Stimulated activated naive B cell treated with anti-CD40 and anti-IgM and Interleukin-4, amounts not matched to agents 10 μg/mL and 1 μg/mL and 100 μg/mL, for 72 hours (primary cell): ENCODE measurements at regions not wholly inside any gene's neighbourhood (a gene's known extent, or its start where the extent isn't known, plus 50 kb on each side); places are given as distances from the start of the nearest gene placed in this dataset.
"Not testable (repeated sequence)": the region's sequence is repeated elsewhere in the genome, so short reads cannot be mapped to it uniquely, and the experiment has no call there.

Experiments used
- ATAC-seq, 2 donors: fragments of 150-1000 bp; cut with Tn5 transposase; replicated peaks; 2 replicates each; pipeline ENCODE4 v1.10.0; 2021; ENCODE audit warnings: moderate library complexity in 1 of 2
- DNase-seq: peaks from one replicate; pipeline ENCODE4 v3.0.0; 2021
- H3K27ac Mint-ChIP-seq: one replicate; pipeline ENCODE4 v1.8.0; 2022; ENCODE audit warnings: mild to moderate bottlenecking, mixed read lengths
- H3K27me3 Mint-ChIP-seq, 2 donors: one replicate each; pipeline ENCODE4 v1.8.0; 2022; ENCODE audit warnings: mixed read lengths in 2 of 2
- H3K36me3 Mint-ChIP-seq, 2 donors: one replicate each; pipeline ENCODE4 v1.8.0; 2022; ENCODE audit warnings: mixed read lengths in 2 of 2, mild to moderate bottlenecking in 1 of 2
- H3K4me1 Mint-ChIP-seq, 2 donors: one replicate each; pipeline ENCODE4 v1.8.0; 2022; ENCODE audit warnings: mixed read lengths in 2 of 2, mild to moderate bottlenecking in 1 of 2
- H3K4me3 Mint-ChIP-seq, 2 donors: one replicate each; pipeline ENCODE4 v1.8.0; 2022; ENCODE audit warnings: mild to moderate bottlenecking in 2 of 2, mixed read lengths in 2 of 2, moderate library complexity in 1 of 2
- H3K9me3 Mint-ChIP-seq, 2 donors: one replicate each; pipeline ENCODE4 v1.8.0; 2022; ENCODE audit warnings: mixed read lengths in 2 of 2, mild to moderate bottlenecking in 1 of 2

GRCh38 chr18:60090170-60090569 is 190.4 kb downstream of the PMAIP1 start:
- no peak overlapping the region for H3K27ac Mint-ChIP-seq

GRCh38 chr18:60082790-60083189 is 183.0 kb downstream of the PMAIP1 start:
- Mint-ChIP-seq H3K9me3 (no peaks in the 10 kb centered on the region), H3K4me1 (no peaks in the 10 kb centered on the region), H3K27me3 (peaks cover 14 to 16% of the 10 kb centered on the region in 2 donors), H3K27ac (no peak overlapping the region), H3K36me3 (no peaks in the 10 kb centered on the region), H3K4me3 (no peak overlapping the region)
- DNase-seq: no peak
- peak in 1 of 2 donors; percentile 36 for ATAC-seq

More at GRCh38 chr18:60090170-60090569, 190.4 kb downstream of the PMAIP1 start:
- Mint-ChIP-seq H3K36me3 (no peaks in the 10 kb centered on the region), H3K27me3 (peaks cover 0 to 5% of the 10 kb centered on the region in 2 donors), H3K4me1 (no peaks in the 10 kb centered on the region), H3K9me3 (peaks cover 4 to 5% of the 10 kb centered on the region in 2 donors), H3K4me3 (no peak overlapping the region)
- no peak for DNase-seq
- ATAC-seq: peak; percentile 59 to 77

- H3K4me3 Mint-ChIP-seq: no peak overlapping the region
- no peak for ATAC-seq
- H3K36me3 Mint-ChIP-seq: no peaks in the 10 kb centered on the region
- H3K9me3 Mint-ChIP-seq: peaks cover 0 to under 1% of the 10 kb centered on the region in 2 donors
- H3K27me3 Mint-ChIP-seq: peaks cover 16 to 17% of the 10 kb centered on the region in 2 donors
- no peak overlapping the region for H3K27ac Mint-ChIP-seq
- H3K4me1 Mint-ChIP-seq: no peaks in the 10 kb centered on the region
- no peak for DNase-seq
Measured at GRCh38 chr18:60082282-60082681, 182.5 kb downstream of the PMAIP1 start.

- ATAC-seq (no peak), DNase-seq (no peak)
- Mint-ChIP-seq H3K4me1 (no peaks in the 10 kb centered on the region), H3K27ac (no peak overlapping the region), H3K4me3 (no peak overlapping the region), H3K9me3 (peaks cover 13% of the 10 kb centered on the region in 2 donors), H3K36me3 (peaks cover 0 to 4% of the 10 kb centered on the region in 2 donors), H3K27me3 (peaks cover 26 to 48% of the 10 kb centered on the region in 2 donors)
Measured at GRCh38 chr18:60075477-60075876, 175.7 kb downstream of the PMAIP1 start.

GRCh38 chr18:60070631-60071030 is 170.8 kb downstream of the PMAIP1 start:
- no peaks in the 10 kb centered on the region for H3K4me1 Mint-ChIP-seq
- peaks cover 0 to 4% of the 10 kb centered on the region in 2 donors for H3K36me3 Mint-ChIP-seq
- peaks cover 17 to 20% of the 10 kb centered on the region in 2 donors for H3K27me3 Mint-ChIP-seq
- peaks cover 2 to 3% of the 10 kb centered on the region in 2 donors for H3K9me3 Mint-ChIP-seq
- no peak overlapping the region for H3K27ac Mint-ChIP-seq
- no peak for ATAC-seq
- H3K4me3 Mint-ChIP-seq: no peak overlapping the region
- no peak for DNase-seq

- peaks cover 8 to 18% of the 10 kb centered on the region in 2 donors for H3K27me3 Mint-ChIP-seq
- no peak for DNase-seq
- no peaks in the 10 kb centered on the region for H3K4me1 Mint-ChIP-seq
- no peak overlapping the region for H3K4me3 Mint-ChIP-seq
- H3K27ac Mint-ChIP-seq: no peak overlapping the region
- peaks cover 0 to 2% of the 10 kb centered on the region in 2 donors for H3K9me3 Mint-ChIP-seq
- no peaks in the 10 kb centered on the region for H3K36me3 Mint-ChIP-seq
- no peak for ATAC-seq
Measured at GRCh38 chr18:60069145-60069544, 169.3 kb downstream of the PMAIP1 start.

- H3K27me3 Mint-ChIP-seq: peaks cover 6 to 30% of the 10 kb centered on the region in 2 donors
- H3K36me3 Mint-ChIP-seq: no peaks in the 10 kb centered on the region
- H3K27ac Mint-ChIP-seq: no peak overlapping the region
- no peaks in the 10 kb centered on the region for H3K4me1 Mint-ChIP-seq
- H3K9me3 Mint-ChIP-seq: peaks cover 0 to 2% of the 10 kb centered on the region in 2 donors
- DNase-seq (no peak), ATAC-seq (no peak)
- no peak overlapping the region for H3K4me3 Mint-ChIP-seq
Measured at GRCh38 chr18:60067426-60068210, 167.8 kb downstream of the PMAIP1 start.

GRCh38 chr18:60066219-60066975 is 166.6 kb downstream of the PMAIP1 start:
- Mint-ChIP-seq H3K36me3 (no peaks in the 10 kb centered on the region), H3K4me3 (no peak overlapping the region), H3K4me1 (no peaks in the 10 kb centered on the region), H3K27ac (no peak overlapping the region), H3K27me3 (peaks cover 10 to 38% of the 10 kb centered on the region in 2 donors), H3K9me3 (no peaks in the 10 kb centered on the region)
- ATAC-seq: no peak
- DNase-seq: no peak

- peaks cover 13 to 38% of the 10 kb centered on the region in 2 donors for H3K27me3 Mint-ChIP-seq
- H3K4me1 Mint-ChIP-seq: no peaks in the 10 kb centered on the region
- ATAC-seq: no peak
- H3K36me3 Mint-ChIP-seq: no peaks in the 10 kb centered on the region
- no peak overlapping the region for H3K27ac Mint-ChIP-seq
- no peak for DNase-seq
- no peaks in the 10 kb centered on the region for H3K9me3 Mint-ChIP-seq
- H3K4me3 Mint-ChIP-seq: no peak overlapping the region
Measured at GRCh38 chr18:60064271-60064670, 164.5 kb downstream of the PMAIP1 start.

- not testable (repeated sequence) for H3K4me1 Mint-ChIP-seq, H3K27ac Mint-ChIP-seq, H3K9me3 Mint-ChIP-seq, DNase-seq, H3K4me3 Mint-ChIP-seq, ATAC-seq, H3K36me3 Mint-ChIP-seq
- peaks cover 15 to 39% of the 10 kb centered on the region in 2 donors for H3K27me3 Mint-ChIP-seq
Measured at GRCh38 chr18:60062831-60063230, 163.0 kb downstream of the PMAIP1 start.

GRCh38 chr18:60062396-60062795 is 162.6 kb downstream of the PMAIP1 start:
- no peak for DNase-seq
- Mint-ChIP-seq H3K4me3 (no peak overlapping the region), H3K27me3 (peaks cover 19 to 38% of the 10 kb centered on the region in 2 donors), H3K4me1 (no peaks in the 10 kb centered on the region), H3K36me3 (peaks cover 0 to 4% of the 10 kb centered on the region in 2 donors), H3K9me3 (peaks cover 2 to 5% of the 10 kb centered on the region in 2 donors), H3K27ac (peak overlapping the region; percentile 15)
- ATAC-seq: no peak

GRCh38 chr18:60060578-60060977 is 160.8 kb downstream of the PMAIP1 start:
- Mint-ChIP-seq H3K9me3 (peaks cover 6 to 9% of the 10 kb centered on the region in 2 donors), H3K36me3 (peaks cover 0 to 4% of the 10 kb centered on the region in 2 donors), H3K4me3 (no peak overlapping the region), H3K27ac (no peak overlapping the region), H3K27me3 (peaks cover 19 to 40% of the 10 kb centered on the region in 2 donors), H3K4me1 (no peaks in the 10 kb centered on the region)
- ATAC-seq: no peak
- no peak for DNase-seq

GRCh38 chr18:60060026-60060425 is 160.2 kb downstream of the PMAIP1 start:
- peaks cover 0 to 4% of the 10 kb centered on the region in 2 donors for H3K36me3 Mint-ChIP-seq

GRCh38 chr18:60059216-60059615 is 159.4 kb downstream of the PMAIP1 start:
- Mint-ChIP-seq H3K27me3 (peaks cover 19 to 36% of the 10 kb centered on the region in 2 donors), H3K4me1 (no peaks in the 10 kb centered on the region), H3K36me3 (peaks cover 0 to 4% of the 10 kb centered on the region in 2 donors), H3K27ac (no peak overlapping the region), H3K4me3 (no peak overlapping the region), H3K9me3 (peaks cover 6 to 9% of the 10 kb centered on the region in 2 donors)
- ATAC-seq (no peak), DNase-seq (no peak)

More at GRCh38 chr18:60060026-60060425, 160.2 kb downstream of the PMAIP1 start:
- no peaks in the 10 kb centered on the region for H3K4me1 Mint-ChIP-seq
- H3K4me3 Mint-ChIP-seq: no peak overlapping the region
- H3K27me3 Mint-ChIP-seq: peaks cover 19 to 40% of the 10 kb centered on the region in 2 donors
- no peak for ATAC-seq
- DNase-seq: no peak
- H3K27ac Mint-ChIP-seq: no peak overlapping the region
- peaks cover 6 to 9% of the 10 kb centered on the region in 2 donors for H3K9me3 Mint-ChIP-seq
